Ascending aorta (tissue), 2 donors: ENCODE measurements at regions not wholly inside any gene's neighbourhood (a gene's known extent, or its start where the extent isn't known, plus 50 kb on each side); places are given as distances from the start of the nearest gene placed in this dataset.

Experiments used
- DNase-seq, 2 donors: peaks; one replicate each; pipeline ENCODE4 v3.0.0-alpha.2; 2019; ENCODE audit warnings: low spot score in 2 of 2
- H3K27ac ChIP-seq, 2 donors: fragments of 200-600 bp; sonication (generic); one replicate each; pipeline ENCODE4 v1.5.1; 2016 to 2017; ENCODE audit warnings: mild to moderate bottlenecking in 1 of 2
- H3K27me3 ChIP-seq: fragments of 200-600 bp; sonication (generic); one replicate; pipeline ENCODE4 v1.5.1; 2017
- H3K36me3 ChIP-seq, 2 donors: fragments of 200-600 bp; sonication (generic); one replicate each; pipeline ENCODE4 v1.5.1; 2016
- H3K4me1 ChIP-seq, 2 donors: fragments of 200-600 bp; sonication (generic); one replicate each; pipeline ENCODE4 v1.5.1; 2016 to 2017; ENCODE audit warnings: mild to moderate bottlenecking in 1 of 2
- H3K4me3 ChIP-seq, 2 donors: fragments of 200-600 bp; sonication (generic); one replicate each; pipeline ENCODE4 v1.5.1; 2016 to 2017; ENCODE audit warnings: mild to moderate bottlenecking in 1 of 2
- H3K9me3 ChIP-seq, 2 donors: fragments of 200-600 bp; sonication (generic); one replicate each; pipeline ENCODE4 v1.5.1; 2016
- intact Hi-C: fragments of 100-400 bp; cut with DNase I; formaldehyde crosslinking; loops from one replicate; pipeline ENCODE4 v1.15.1; 2023
- TF ChIP-seq, protein P1 (sequence below), 3 experiments: fragments of 200-600 bp in 2 of 3; fragments of 450-650 bp in 1 of 3; sonication (generic) in 2 of 3; IDR thresholded peaks; one replicate each; pipeline ENCODE4 v1.5.1; 2016 to 2019; ENCODE audit warnings: antibody characterized with exemption in 3 of 3, mild to moderate bottlenecking in 1 of 3, moderate library complexity in 1 of 3

DNA sequence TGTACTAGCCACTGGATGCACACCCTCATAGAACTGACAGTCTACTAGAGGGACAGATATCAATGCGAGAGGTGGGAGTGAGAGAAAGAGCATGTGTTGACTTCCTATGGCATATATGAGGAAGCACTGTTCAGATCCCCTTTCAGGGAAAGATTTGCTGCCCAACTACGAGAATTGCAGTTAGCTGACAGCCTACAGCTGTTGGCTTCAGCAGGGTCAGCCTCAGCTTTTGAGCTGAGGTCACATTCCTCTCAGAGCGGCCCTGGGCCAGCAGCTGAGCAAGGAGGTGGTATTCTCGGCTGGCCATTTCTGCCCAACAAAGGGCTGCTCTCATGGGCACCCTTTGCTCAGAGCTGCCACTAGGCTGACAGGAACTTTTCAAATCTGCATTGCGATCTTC, 580.2 kb downstream of the MID1IP1 start:
- no peak overlapping the region for H3K27ac ChIP-seq
- no peaks in the 10 kb centered on the region for H3K36me3 ChIP-seq
- TF ChIP-seq, protein P1, sequence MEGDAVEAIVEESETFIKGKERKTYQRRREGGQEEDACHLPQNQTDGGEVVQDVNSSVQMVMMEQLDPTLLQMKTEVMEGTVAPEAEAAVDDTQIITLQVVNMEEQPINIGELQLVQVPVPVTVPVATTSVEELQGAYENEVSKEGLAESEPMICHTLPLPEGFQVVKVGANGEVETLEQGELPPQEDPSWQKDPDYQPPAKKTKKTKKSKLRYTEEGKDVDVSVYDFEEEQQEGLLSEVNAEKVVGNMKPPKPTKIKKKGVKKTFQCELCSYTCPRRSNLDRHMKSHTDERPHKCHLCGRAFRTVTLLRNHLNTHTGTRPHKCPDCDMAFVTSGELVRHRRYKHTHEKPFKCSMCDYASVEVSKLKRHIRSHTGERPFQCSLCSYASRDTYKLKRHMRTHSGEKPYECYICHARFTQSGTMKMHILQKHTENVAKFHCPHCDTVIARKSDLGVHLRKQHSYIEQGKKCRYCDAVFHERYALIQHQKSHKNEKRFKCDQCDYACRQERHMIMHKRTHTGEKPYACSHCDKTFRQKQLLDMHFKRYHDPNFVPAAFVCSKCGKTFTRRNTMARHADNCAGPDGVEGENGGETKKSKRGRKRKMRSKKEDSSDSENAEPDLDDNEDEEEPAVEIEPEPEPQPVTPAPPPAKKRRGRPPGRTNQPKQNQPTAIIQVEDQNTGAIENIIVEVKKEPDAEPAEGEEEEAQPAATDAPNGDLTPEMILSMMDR (IDR thresholded peaks at IDR 0.05): no peak
- intact Hi-C loops: no loop called here
- H3K4me1 ChIP-seq: no peaks in the 10 kb centered on the region
- no peak overlapping the region for H3K4me3 ChIP-seq
- H3K9me3 ChIP-seq: no peaks in the 10 kb centered on the region
- no peaks in the 10 kb centered on the region for H3K27me3 ChIP-seq
- DNase-seq: no peak

DNA sequence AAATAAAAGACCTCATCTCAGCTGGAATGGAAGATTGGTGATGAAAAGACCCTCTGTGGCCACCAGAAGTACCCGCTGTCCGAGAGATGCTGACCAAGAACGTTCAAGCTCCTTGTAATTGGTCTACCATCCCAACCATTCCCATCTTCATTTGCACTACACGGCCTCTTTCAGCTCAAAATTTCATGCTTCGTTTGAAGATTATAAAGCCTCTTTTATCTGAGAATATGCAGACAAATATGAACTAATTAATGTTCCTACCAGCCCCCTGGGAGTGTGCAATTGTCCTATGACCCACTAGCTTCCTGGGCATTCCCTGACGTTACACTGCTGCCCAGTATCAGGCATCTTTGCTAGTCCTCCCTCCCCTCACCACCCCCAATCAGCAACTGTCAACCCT, 583.7 kb downstream of the MID1IP1 start:
- H3K27ac ChIP-seq: no peak overlapping the region
- TF ChIP-seq, protein P1 (IDR thresholded peaks at IDR 0.05): no peak
- H3K36me3 ChIP-seq: no peaks in the 10 kb centered on the region
- no peak overlapping the region for H3K4me3 ChIP-seq
- no peaks in the 10 kb centered on the region for H3K4me1 ChIP-seq
- intact Hi-C loops: no loop called here
- no peaks in the 10 kb centered on the region for H3K9me3 ChIP-seq
- no peak for DNase-seq
- peaks cover under 1% of the 10 kb centered on the region for H3K27me3 ChIP-seq

DNA sequence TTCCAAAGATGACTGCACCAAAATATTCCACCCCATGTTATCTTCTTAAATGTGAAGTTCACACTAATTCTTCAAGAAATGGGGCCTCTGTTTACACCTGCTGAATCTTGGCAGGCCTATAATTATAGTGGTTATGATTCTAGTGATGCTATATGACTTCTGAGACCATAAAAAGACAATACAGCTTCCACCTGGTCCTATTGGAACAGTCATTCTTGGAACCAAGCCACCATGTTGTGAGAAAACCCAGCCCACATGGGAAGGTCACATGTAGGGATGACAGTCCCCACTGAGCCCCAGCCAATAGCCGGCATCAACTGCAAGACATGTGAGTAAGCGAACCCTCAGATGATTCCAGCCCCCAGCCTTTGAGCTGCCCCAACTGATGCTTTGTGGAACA, 587.5 kb downstream of the MID1IP1 start:
- no peak overlapping the region for H3K4me3 ChIP-seq
- H3K4me1 ChIP-seq: no peaks in the 10 kb centered on the region
- peaks cover 4% of the 10 kb centered on the region for H3K27me3 ChIP-seq
- H3K27ac ChIP-seq: no peak overlapping the region
- TF ChIP-seq, protein P1 (IDR thresholded peaks at IDR 0.05): no peak
- no peaks in the 10 kb centered on the region for H3K9me3 ChIP-seq
- no peaks in the 10 kb centered on the region for H3K36me3 ChIP-seq
- intact Hi-C loops: no loop called here
- DNase-seq: no peak

DNA sequence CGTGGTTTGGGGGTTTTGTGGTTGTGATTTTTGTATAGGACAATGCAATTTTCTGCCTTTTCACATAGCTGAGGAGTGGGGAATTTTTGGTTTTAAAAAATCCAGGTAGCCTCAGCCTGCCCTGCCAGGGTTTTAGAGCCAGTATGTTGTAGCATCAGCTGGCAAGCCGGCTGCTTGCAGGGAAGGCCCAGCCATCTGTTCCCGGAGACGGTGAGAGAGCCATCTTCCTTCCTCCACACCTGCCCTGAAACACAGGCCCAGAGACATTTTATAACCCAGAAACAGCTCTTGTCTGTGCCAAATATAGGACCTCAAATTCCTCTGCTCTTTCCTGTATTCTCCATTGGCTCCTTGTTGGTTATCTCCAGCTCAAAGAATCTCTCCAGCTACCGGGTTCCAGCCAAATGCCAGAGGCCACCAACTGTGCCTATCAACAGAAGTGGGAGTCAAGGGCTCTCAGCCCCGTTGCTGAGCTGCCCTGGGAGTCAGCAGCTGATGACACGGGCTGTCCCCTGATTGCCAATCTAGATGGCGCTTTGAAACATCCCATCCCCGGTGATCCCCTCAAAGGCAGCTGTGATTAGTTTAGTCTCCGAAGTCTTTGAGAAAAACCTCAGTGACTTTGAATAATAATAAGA, 595.2 kb downstream of the MID1IP1 start:
- H3K9me3 ChIP-seq: no peaks in the 10 kb centered on the region
- no peak overlapping the region for H3K4me3 ChIP-seq
- DNase-seq: no peak
- H3K27ac ChIP-seq: no peak overlapping the region
- no peaks in the 10 kb centered on the region for H3K4me1 ChIP-seq
- intact Hi-C loops: no loop called here
- TF ChIP-seq, protein P1 (IDR thresholded peaks at IDR 0.05): no peak
- H3K36me3 ChIP-seq: no peaks in the 10 kb centered on the region
- H3K27me3 ChIP-seq: no peaks in the 10 kb centered on the region

DNA sequence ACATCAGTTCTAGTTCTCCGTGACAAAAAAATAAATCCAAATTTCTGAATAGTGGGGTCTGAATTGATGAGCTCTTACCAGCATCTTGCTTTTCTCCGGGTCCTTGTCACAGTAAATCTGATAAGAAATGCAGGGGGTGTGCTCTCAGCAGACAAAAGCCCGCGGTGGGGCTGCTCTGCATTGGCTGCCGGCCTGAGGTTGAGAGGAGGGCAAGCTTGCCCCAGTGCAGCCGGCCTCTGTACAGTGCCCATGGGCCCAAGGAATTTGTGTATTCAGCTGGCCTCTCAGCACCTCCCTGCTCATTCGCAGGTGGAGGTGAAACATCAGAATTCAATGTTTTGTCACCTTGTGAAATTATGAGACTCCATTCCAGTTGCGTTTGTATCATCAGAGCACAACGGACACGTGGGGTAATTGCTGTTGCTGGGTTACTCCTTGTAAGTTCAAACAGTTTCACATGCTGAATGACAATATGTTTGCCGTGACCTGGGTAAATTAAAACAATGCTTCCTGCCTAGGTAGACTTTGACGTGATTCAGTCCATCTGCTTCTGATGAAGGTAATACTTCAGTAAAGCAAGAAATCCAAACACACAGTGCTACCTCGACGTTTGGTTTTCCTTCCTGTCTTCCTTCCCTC, 596.4 kb downstream of the MID1IP1 start:
- intact Hi-C loops: no loop called here
- no peak for DNase-seq
- Histone ChIP-seq H3K36me3 (no peaks in the 10 kb centered on the region), H3K4me3 (no peak overlapping the region), H3K4me1 (no peaks in the 10 kb centered on the region), H3K9me3 (no peaks in the 10 kb centered on the region), H3K27me3 (no peaks in the 10 kb centered on the region), H3K27ac (no peak overlapping the region)
- TF ChIP-seq, protein P1 (IDR thresholded peaks at IDR 0.05): no peak
